Inferior parietal cortex (tissue), 1 donor: ENCODE measurements at regions not wholly inside any gene's neighbourhood (a gene's known extent, or its start where the extent isn't known, plus 50 kb on each side); places are given as distances from the start of the nearest gene placed in this dataset.
"Not testable (repeated sequence)": the region's sequence is repeated elsewhere in the genome, so short reads cannot be mapped to it uniquely, and the experiment has no call there.

ENCODE experiments used
- DNase-seq: peaks from one replicate; pipeline ENCODE4 v3.0.0-alpha.2; 2016; ENCODE audit errors: extremely low spot score

GRCh38 chr13:102538938-102539337, 57.8 kb upstream of the TPP2 start:
- no peak for DNase-seq

- DNase-seq, result no peak
Observed at GRCh38 chr13:102536695-102537485, 59.9 kb upstream of the TPP2 start.

- no peak for DNase-seq
Observed at GRCh38 chr13:102536196-102536595, 60.6 kb upstream of the TPP2 start.

- no peak for DNase-seq
Observed at GRCh38 chr13:102530751-102531150, 66.0 kb upstream of the TPP2 start.

GRCh38 chr13:102522251-102522650, 74.5 kb upstream of the TPP2 start:
- not testable (repeated sequence) for DNase-seq

- DNase-seq, result no peak
Observed at GRCh38 chr13:102517959-102518358, 78.8 kb upstream of the TPP2 start.

- no peak for DNase-seq
Observed at GRCh38 chr13:102510072-102510471, 86.7 kb upstream of the TPP2 start.

- no peak for DNase-seq
Observed at GRCh38 chr13:102508411-102508810, 88.4 kb upstream of the TPP2 start.

- no peak for DNase-seq
Observed at GRCh38 chr13:102504002-102504401, 92.8 kb upstream of the TPP2 start.

GRCh38 chr13:102495663-102496062, 93.8 kb upstream of the FGF14 start:
- no peak for DNase-seq

GRCh38 chr13:102487330-102487729, 85.5 kb upstream of the FGF14 start:
- peak; percentile 7 for DNase-seq

- DNase-seq, result no peak
Observed at GRCh38 chr13:102484329-102484728, 82.5 kb upstream of the FGF14 start.

GRCh38 chr13:102472650-102473049, 70.8 kb upstream of the FGF14 start:
- DNase-seq, result no peak

- DNase-seq, result no peak
Observed at GRCh38 chr13:102470283-102470917, 68.6 kb upstream of the FGF14 start.

GRCh38 chr13:102466610-102467190, 64.9 kb upstream of the FGF14 start:
- DNase-seq, result no peak

- no peak for DNase-seq
Observed at GRCh38 chr13:102462570-102462969, 60.7 kb upstream of the FGF14 start.

GRCh38 chr13:102461302-102461701, 59.5 kb upstream of the FGF14 start:
- no peak for DNase-seq

GRCh38 chr13:102460806-102461205, 59.0 kb upstream of the FGF14 start:
- no peak for DNase-seq

GRCh38 chr13:102452836-102453235, 51.0 kb upstream of the FGF14 start:
- no peak for DNase-seq
